ENCODE measurements at regions not wholly inside any gene's neighbourhood (a gene's known extent, or its start where the extent isn't known, plus 50 kb on each side); places are given as distances from the start of the nearest gene placed in this dataset.

- FAIRE-seq (no peak), DNase-seq (ENCODE audit: low read depth, low spot score) (no peak)
- Histone ChIP-seq H3K9me1 (replicated peaks; ENCODE audit: control insufficient read depth, extremely low read depth, insufficient read depth, low read length) (no peaks in the 10 kb centered on the region), H3K79me2 (ENCODE audit: control insufficient read depth, insufficient read depth, low read length) (no peaks in the 10 kb centered on the region), H3K27ac (ENCODE audit: insufficient read depth, low read depth, low read length) (no peak overlapping the region), H3K27me3 (ENCODE audit: control insufficient read depth in 2 of 2, insufficient read depth in 2 of 2, low read length in 2 of 2) (no peaks in the 10 kb centered on the region), H3K4me2 (ENCODE audit: insufficient read depth, low read length) (no peak overlapping the region), H4K20me1 (replicated peaks; ENCODE audit: control insufficient read depth, extremely low read depth, insufficient read depth, low read length) (no peaks in the 10 kb centered on the region), H3K4me3 (replicated peaks in 1 of 3; ENCODE audit: insufficient read depth in 1 of 3, low read depth in 1 of 3, low read length in 3 of 3) (no peak overlapping the region), H3K9ac (replicated peaks; ENCODE audit: extremely low read depth, insufficient read depth, low read length) (no peak overlapping the region), H3K36me3 (ENCODE audit: control insufficient read depth in 2 of 2, extremely low read depth in 1 of 2, insufficient read depth in 2 of 2, low read length in 2 of 2) (no peaks in the 10 kb centered on the region), H3K4me1 (ENCODE audit: control insufficient read depth, extremely low read depth, insufficient read depth, low read length) (peaks cover 24% of the 10 kb centered on the region), H3K9me3 (replicated peaks; ENCODE audit: control insufficient read depth, insufficient read depth, low read length) (no peaks in the 10 kb centered on the region), H2AFZ (ENCODE audit: low read depth, low read length) (no peak overlapping the region)
- POLR2A ChIA-PET, result no interaction called here
- dilution Hi-C loops (cut with MboI; ENCODE audit: extremely low pct_ligation_motif_present, low sequenced_read_pairs) (no loop called here), intact Hi-C loops (cut with micrococcal nuclease) (no loop called here)
- CTCF ChIA-PET, result interaction anchor here (1.2 to 1.4 kb wide), 2 partner anchors 9 to 112 kb away, joined by 3 to 4 read pairs; no protein-coding TSS in a partner anchor
- TF ChIP-seq CTCF (IDR thresholded peaks at IDR 0.05; ENCODE audit: extremely low read depth in 1 of 2, insufficient read depth in 1 of 2, low read depth in 1 of 2, low read length in 2 of 2), result no peak
- no peak for TF ChIP-seq MYC (IDR thresholded peaks at IDR 0.05; ENCODE audit: low read depth, low read length)
- no peak for TF ChIP-seq GATA2 (IDR thresholded peaks at IDR 0.05; ENCODE audit: insufficient read depth, insufficient read length, low read depth, low read length)
- TF ChIP-seq JUN (IDR thresholded peaks at IDR 0.05; ENCODE audit: borderline replicate concordance, insufficient read depth, insufficient read length, low read depth), result no peak
- no peak for TF ChIP-seq FOS (IDR thresholded peaks at IDR 0.05; ENCODE audit: borderline replicate concordance, insufficient read depth, low read length)
- TF ChIP-seq POLR2AphosphoS5 (IDR thresholded peaks at IDR 0.05; ENCODE audit: insufficient read depth, low read depth, low read length), result no peak
- TF ChIP-seq EZH2 (IDR thresholded peaks at IDR 0.05; ENCODE audit: borderline replicate concordance, low read depth, low read length, severe bottlenecking), result no peak
- TF ChIP-seq MAX (IDR thresholded peaks at IDR 0.05; ENCODE audit: insufficient read depth, insufficient read length), result no peak
- TF ChIP-seq POLR2A (IDR thresholded peaks at IDR 0.05; ENCODE audit: low read depth, low read length), result no peak
- BruUV-seq (replicated peaks), result no TSS peak
These were observed 84.6 kb upstream of the PICALM start for GRCh38 chr11:86153439-86153838.

All from endothelial cell of umbilical vein (primary cell).